Left renal cortex interstitium (tissue), 4 donors: ENCODE measurements at regions not wholly inside any gene's neighbourhood (a gene's known extent, or its start where the extent isn't known, plus 50 kb on each side); places are given as distances from the start of the nearest gene placed in this dataset.
A peak's percentile ranks its signal among the peaks of the same experiment; 100 is the strongest.
"Not testable (repeated sequence)": the region's sequence is repeated elsewhere in the genome, so short reads cannot be mapped to it uniquely, and the experiment has no call there.

Experiments used
- DNase-seq, 4 donors: peaks; one replicate each; pipeline ENCODE4 v3.0.0-alpha.2; 2013; ENCODE audit warnings: low read depth in 4 of 4, low spot score in 2 of 4, missing footprints in 1 of 4

DNA sequence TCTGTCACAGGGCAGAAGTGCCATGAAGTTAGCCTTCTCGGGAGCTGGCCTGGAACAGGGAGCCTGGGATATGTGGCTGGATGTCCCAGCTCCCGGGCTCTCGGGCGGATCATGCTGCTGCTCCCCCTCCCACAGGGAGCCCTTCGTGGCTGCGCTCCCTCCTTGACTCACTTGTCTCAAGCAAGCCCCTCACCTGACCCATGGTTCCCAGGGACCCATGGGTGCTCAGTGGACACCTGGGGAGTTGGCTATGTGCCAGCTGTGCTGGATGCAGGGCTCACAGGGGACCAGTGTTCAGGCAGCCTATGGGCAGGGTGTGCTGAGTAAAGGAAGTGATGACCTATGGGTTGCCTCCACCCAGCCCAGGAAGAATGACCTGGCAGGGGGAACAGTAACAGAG lies 213.1 kb upstream of the SGCG start:
- DNase-seq: no peak

GRCh38 chr13:22979952-22980351 lies 200.8 kb upstream of the SGCG start:
- DNase-seq: no peak

- DNase-seq: no peak
Observed at GRCh38 chr13:22980936-22981335, 199.8 kb upstream of the SGCG start.

GRCh38 chr13:22993148-22993547 lies 187.6 kb upstream of the SGCG start:
- DNase-seq: no peak

- no peak for DNase-seq
Observed at GRCh38 chr13:23003446-23003845, 177.3 kb upstream of the SGCG start.

DNA sequence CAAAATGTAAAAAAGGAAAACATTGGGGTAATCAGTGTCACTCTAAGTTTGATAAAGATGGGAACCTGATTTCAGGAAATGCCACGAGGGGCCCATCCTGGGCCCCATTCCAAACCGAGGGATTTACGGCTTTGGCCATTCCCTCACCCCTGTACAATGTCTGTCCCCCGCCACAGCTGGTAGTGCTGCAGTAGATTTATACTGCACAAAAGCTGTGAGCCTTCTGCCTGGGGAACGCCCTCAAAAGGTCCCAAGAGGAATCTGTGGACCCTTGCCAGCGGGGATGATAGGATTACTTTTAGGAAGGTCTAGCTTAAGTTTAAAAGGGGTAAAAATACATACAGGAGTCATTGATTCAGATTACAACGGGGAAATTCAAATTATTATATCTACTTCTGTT lies 173.4 kb upstream of the SGCG start:
- DNase-seq: peak in 3 of 4 donors; percentile 27 to 37 (median 35)

- DNase-seq: no peak
Observed at GRCh38 chr13:23018143-23018542, 162.6 kb upstream of the SGCG start.

DNA sequence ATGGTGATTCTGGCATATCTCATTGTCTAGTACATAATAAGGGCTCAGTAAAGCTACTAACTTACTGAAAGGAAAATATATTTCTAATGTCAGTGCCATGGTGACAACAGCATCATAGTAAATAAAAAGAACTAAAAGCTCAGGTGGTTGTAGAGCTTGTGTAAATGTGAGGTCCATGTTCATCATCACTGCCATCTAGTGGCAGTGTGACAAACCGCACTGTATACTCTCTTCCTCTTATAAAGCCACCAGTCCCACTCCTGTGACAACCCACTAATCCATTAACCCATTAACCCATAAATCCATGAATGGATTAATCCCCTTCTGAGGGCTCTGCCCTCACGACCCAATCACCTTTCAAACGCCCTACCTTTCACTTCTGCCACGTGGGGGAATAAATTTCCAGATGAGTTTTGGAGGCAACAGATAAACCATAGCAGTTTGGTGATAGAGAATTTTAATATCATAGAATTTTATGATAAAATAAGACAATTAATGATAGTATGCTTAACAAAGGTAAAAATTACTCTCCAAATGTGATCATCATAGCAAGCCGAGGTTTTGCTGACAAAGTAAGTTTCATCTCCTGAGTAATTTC lies 160.4 kb upstream of the SGCG start:
- DNase-seq: peak in 2 of 4 donors; percentile 26 to 58

GRCh38 chr13:23021906-23022305 lies 158.9 kb upstream of the SGCG start:
- DNase-seq: no peak

DNA sequence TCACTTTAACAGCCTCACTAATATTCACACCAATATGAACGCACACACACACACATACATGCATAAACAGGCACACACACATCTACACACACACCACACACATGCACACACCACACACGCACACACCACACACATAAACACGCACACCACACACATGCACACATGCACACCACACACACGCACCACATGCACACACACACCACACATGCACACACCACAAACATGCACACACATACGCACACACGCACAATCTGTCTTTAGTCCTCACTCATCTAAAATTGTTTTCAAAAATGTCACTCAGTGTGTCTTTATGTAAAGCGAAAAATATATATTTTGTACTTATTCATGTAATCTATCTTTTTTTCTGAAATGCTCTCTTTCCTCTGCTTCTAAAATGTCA lies 158.1 kb upstream of the SGCG start:
- no peak for DNase-seq

- no peak for DNase-seq
Observed at GRCh38 chr13:23025864-23026608, 154.7 kb upstream of the SGCG start.

- DNase-seq: no peak
Observed at GRCh38 chr13:23039266-23039935, 141.4 kb upstream of the SGCG start.

- DNase-seq: no peak
Observed at GRCh38 chr13:23042181-23042580, 138.6 kb upstream of the SGCG start.

DNA sequence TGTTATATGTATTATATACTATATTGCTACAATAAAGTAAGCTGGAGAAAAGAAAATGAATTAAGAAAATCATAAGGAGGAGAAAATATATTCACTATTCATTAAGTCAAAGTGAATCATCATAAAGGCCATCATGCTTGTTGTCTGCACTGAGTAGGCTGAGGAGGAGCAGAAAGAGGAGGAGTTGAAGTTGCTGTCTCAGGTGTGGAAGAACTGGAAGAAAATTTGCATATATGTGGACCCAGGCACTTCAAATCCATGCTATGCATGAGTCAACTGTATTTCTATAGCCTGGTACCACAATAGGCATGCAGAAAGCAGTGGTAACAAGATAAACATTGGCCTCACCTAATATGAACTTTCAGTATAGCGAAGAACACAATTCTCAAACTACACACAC lies 135.9 kb upstream of the SGCG start:
- DNase-seq: no peak

DNA sequence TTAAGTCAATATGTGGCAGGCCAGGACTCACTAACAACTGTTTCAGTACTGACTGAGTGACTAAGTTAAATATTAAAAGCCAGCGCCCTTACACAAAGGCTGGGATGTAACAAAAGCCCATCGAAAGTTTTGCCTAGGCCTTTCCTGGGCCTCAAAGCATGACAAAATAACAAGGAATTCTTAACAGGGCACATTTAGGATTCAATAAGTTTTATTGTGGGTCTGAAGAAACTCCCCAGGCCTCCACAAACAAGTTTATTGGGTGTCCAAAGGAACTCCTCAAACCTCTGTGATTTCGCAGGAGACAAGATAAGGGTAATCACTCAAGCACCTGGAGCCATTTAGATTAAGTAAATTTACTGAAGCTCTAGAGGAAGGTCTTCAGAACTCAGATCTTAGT lies 130.7 kb upstream of the SGCG start:
- DNase-seq: no peak

GRCh38 chr13:23053711-23054110 lies 127.1 kb upstream of the SGCG start:
- not testable (repeated sequence) for DNase-seq

DNA sequence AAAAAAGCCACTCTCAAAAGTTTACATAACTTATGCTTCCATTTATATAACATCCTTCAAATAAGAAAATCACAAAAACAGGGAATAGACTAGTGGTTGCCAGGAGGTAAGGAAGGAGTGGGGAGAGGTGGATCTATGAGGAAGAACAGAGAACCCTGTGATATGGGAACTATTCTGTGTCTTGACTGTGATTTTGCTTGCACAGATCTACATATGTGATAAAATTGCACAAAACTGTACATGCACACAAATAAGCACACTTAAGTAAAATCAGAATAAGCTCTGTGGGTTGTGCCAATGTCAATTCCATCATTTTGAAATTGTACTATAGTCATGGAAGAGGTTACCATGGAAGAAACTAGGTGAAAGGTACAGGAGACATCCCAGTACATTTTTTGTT lies 121.6 kb upstream of the SGCG start:
- DNase-seq: no peak

- no peak for DNase-seq
Observed at GRCh38 chr13:23060959-23061358, 119.8 kb upstream of the SGCG start.

DNA sequence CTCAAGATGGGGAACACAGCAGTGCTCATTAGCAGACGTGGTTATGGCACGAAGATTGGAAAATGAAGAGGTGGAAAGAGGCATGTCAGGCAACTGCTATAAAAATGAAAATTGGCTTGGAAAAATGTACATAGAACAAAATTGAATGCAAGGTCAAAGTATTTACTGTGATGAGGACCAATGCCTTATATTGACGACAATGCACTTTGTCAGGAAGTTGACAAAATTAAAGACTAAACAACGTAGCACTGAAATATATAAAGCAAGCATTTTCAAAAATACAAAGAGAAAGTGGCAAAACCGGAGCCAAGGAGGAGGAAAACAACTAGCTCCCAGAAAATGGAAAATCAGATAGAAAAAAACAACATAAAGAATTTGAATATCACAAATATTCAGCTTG lies 113.7 kb upstream of the SGCG start:
- DNase-seq: no peak

DNA sequence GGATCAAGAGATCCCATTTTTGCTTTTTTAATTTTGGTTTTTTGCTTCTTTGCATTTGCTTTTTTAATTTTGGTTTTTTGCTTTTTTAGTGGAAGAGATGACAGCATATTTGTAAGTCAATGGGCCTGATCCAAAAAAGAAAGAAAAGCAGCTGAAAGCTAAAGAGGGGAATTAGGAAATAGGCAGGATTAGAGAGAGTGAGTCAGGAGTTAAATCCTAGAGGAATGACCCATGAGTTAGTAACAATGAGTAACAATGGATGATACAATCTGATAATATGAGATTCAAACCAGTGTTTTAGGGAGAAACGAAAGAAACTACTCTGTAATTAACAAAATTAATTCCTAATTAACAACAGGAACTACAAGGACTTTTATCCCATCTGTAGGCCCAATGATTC lies 111.2 kb upstream of the SGCG start:
- DNase-seq: no peak

- peak in 2 of 4 donors; percentile 14 to 21 for DNase-seq
Observed at GRCh38 chr13:23074075-23074828, 106.5 kb upstream of the SGCG start.
